Cardiac septum (tissue), 1 donor: ENCODE measurements at regions not wholly inside any gene's neighbourhood (a gene's known extent, or its start where the extent isn't known, plus 50 kb on each side); places are given as distances from the start of the nearest gene placed in this dataset.

Source experiments
- DNase-seq: peaks from one replicate; pipeline ENCODE4 v3.0.0-alpha.2; 2020; ENCODE audit warnings: low spot score
- intact Hi-C: fragments of 100-400 bp; cut with DNase I; formaldehyde crosslinking; loops from one replicate; pipeline ENCODE4 v1.14.0; 2022
- donor health status: DM: no; HTN: no; CAD: no.

DNA sequence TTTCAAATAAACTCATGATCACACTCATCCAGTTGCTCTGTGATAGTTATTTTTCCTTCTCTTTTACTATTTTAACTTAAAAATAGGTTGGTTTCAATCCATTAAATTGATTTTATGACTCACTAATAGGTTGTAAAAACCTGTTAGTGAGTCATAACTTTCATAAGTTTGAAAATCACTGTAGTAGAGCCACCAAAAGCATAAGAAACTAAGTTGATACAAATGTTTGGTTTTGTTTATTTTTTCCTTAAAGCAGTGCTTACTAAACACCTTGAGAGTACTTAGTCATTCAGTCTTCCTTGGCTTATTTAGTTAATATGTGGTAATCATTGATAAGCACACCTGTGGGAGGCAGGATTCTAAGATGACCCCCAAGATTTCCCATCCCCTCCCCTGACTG lies 312.1 kb upstream of the MAN1A1 start:
- DNase-seq = no peak
- intact Hi-C loops = no loop called here

GRCh38 chr6:119661078-119661477 lies 311.5 kb upstream of the MAN1A1 start:
- no peak for DNase-seq
- intact Hi-C loops = no loop called here

DNA sequence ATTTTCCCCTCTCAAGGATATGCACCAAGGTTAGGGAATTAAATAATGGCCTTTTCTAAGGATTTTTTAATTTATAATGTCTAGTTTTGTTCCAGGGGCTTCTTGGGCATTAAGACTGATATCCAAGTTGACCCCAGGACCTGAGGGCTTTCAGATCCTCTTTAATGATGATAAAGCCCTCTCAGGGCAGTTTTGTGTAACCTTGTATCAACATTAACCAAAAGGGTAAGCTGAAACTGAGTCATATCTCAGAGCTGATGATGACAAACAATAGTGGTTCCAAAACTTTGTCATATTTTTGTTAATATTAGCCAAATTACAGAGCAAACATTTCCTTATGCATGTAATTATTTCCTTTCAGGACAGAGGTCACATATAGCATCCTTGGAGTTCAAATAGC lies 309.4 kb upstream of the MAN1A1 start:
- intact Hi-C loops = no loop called here
- DNase-seq = no peak

DNA sequence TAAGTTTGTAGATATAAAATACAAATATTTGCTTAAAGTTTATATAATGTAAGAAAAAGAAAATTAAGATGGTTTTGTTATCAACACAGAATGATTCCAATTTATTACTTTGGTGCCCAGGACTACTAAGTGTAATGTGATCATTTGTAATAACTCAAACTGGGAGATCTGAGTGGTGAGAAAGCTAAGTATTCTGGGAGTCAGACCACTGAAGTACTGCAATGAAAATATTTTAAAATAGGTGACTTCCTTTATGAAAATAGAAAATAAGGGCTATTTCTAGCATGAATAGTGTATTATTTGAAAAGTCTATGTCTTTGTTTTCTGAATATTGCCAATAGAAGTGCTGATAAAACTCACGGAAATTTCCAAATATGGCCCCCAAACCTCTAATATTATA lies 305.6 kb upstream of the MAN1A1 start:
- no peak for DNase-seq
- intact Hi-C loops = no loop called here

GRCh38 chr6:119653329-119653728 lies 303.8 kb upstream of the MAN1A1 start:
- intact Hi-C loops = no loop called here
- DNase-seq = no peak

DNA sequence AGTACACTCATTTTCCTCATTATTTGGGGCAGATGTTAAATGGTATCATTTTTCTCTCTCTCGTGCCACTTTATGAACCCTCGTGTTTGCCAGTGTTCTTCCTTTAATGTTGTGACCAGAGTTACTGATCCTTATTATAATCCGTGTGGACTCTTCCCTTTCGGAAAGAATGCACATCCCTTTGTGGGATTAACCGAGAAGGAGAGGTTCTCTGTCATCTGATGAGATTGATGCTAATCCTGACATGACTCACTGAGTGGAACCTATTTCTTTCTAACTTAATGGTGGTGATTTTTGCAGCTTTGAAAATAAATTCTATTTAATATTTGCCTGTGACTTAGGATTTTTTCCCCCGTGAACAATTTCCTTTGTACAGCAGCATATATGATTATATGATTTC lies 300.0 kb upstream of the MAN1A1 start:
- intact Hi-C loops = no loop called here
- DNase-seq = no peak

DNA sequence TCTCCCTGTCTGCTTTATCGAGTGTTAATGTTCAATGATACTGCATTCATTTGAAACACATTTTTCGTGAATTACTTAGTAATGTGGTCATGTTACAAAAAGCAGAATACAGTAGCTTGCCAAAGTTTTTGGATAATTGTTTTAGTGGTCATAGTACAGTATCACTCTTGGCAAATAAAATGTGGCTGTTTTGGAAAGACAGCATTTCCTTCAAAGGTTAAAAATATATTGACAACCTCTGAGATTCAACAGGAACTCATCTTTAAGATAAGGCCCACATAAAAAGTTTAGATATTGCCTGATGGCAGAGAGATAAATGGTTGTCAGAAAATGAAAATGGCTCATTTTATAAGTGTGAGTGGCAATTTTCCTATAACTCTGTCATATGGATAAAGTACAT lies 297.7 kb upstream of the MAN1A1 start:
- no peak for DNase-seq
- intact Hi-C loops = no loop called here

- no peak for DNase-seq
- intact Hi-C loops = no loop called here
Observed at GRCh38 chr6:119643876-119644275, 294.3 kb upstream of the MAN1A1 start.

DNA sequence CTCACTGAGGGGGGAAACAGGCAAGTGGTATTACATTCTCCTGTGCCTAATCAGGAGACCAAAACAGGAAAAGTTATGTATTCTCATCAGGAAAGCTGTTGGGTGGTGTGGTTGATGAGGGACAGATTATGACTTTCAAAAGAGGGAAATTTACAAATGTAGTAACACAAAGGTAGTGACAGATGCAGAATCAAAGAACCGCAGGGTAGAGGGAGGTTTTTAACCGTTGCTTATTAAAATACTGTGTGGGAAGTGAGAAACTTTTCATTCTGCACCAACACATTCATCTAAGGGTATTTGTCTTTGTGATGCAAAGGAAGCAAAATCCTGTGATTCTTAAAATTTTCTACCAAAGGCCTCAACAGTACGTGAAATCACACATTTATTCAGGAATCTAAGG lies 288.2 kb upstream of the MAN1A1 start:
- DNase-seq = no peak
- intact Hi-C loops = no loop called here

DNA sequence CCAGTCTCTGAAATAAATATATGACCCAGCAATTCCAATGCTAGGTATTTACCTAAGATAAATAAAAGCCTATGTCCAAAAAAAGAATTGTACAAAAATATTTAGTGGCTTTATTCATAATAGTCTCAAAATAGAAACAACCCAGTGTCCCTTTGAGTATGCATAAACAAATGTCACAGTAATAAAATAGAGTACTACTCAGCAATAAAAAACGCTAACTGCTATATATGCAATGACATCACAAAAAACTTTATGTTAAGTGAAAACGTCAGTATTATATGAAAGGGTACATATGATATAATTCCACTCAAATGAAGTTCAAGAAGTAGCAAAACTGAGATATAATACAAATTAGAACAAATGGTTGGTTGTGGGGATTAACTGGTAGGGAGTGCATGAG lies 286.5 kb upstream of the MAN1A1 start:
- intact Hi-C loops = no loop called here
- no peak for DNase-seq

GRCh38 chr6:119633461-119633860 lies 283.9 kb upstream of the MAN1A1 start:
- no peak for DNase-seq
- intact Hi-C loops = no loop called here

DNA sequence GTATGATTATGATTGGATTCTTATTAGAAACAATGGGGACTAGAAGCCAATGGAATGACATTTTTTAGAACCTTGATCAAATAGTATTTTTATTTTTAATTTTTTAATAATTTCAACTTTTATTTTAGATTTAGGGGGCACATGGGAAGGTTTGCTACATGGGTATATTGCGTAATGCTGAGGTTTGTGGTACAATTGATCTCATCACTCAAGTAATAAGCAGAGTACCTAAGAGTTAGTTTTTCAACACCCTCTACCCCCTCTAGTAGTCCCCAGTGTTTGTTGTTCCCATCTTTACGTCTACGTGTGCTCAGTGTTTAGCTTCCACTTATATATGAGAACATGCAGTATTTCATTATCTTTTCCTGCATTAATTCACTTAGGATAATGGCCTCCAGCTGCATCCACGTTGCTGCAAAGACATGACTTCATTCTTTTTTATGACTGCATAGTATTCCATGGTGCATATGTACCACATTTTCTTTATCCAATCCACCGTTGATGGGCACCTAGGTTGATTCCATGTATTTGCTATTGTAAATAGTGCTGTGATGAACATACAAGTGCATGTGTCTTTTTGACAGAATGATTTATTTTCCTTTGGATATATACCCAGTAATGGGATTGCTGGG lies 281.1 kb upstream of the MAN1A1 start:
- intact Hi-C loops = no loop called here
- DNase-seq = no peak

GRCh38 chr6:119628691-119629594 lies 279.4 kb upstream of the MAN1A1 start:
- no peak for DNase-seq
- intact Hi-C loops = no loop called here

DNA sequence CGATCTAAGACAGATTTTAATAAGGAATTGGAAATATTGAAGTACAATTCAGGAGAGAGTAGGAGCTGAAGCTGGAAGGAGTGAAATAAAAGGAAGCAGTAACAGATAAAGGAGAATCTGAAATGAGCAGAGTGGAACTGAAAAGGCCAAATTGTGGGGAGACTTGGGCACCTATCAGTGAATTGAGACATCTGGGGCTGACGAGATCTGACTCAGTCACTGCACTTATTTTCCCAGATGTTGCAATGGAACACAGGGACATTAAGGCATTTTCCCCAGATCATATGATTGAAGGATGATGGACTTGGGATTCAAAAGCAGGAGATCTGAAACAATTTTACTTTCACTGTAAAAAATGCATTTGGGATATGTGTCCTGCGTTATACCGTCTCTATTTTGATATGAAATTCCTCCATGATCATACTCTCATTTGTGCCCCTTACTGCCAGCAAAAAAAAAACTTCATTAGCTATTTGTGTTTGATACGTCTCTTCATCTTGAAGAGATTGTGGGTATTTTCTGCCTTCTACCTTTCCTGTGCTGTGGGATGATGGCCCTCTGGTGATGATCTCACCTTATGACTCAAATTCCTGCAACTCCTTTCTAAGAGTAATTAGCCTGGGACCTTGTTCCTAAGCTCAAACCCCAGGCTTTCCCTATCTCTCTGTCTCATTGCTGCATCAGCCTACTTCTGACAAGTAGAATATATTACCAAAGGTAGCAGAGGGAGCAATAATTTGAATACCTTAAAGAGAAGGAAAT lies 278.5 kb upstream of the MAN1A1 start:
- intact Hi-C loops = no loop called here
- no peak for DNase-seq

DNA sequence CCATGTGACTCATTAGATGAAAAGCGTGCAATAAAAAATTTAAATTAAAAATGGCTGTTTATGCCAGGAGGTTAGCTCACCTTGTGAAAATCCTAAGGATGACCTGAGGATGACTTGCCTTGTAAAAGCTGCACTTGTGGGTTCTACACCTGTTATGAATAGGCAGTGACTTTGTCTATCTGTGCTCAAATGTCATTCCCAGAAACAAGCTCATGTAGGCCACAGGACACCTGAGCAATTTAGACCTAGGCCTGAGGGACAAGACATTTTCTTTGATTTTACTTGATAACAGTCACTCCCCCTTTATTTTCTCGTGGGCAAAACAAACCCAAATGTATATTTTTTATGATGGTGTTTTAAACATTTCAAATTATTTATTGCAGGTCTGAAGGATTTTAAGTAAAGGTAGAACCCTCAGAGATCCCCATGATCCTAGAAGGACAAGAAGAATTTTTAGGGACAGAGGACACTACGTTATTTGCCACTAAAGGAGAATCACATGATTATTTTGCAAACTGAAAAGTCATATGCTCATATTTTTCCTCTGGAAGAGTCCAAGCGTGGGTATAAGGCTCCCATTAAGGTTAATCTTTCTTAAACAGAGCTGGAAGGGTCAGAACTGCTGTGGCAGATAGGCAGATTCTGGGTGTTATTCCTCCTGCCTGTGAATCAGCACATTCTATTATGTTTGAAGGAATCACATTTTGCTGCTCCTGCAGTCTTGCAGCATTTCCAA lies 277.5 kb upstream of the MAN1A1 start:
- intact Hi-C loops = no loop called here
- DNase-seq = no peak

GRCh38 chr6:119620846-119621555 lies 271.4 kb upstream of the MAN1A1 start:
- intact Hi-C loops = no loop called here

GRCh38 chr6:119614138-119614537 lies 264.6 kb upstream of the MAN1A1 start:
- intact Hi-C loops = no loop called here
- no peak for DNase-seq

More at GRCh38 chr6:119620846-119621555, 271.4 kb upstream of the MAN1A1 start:
- DNase-seq = no peak

DNA sequence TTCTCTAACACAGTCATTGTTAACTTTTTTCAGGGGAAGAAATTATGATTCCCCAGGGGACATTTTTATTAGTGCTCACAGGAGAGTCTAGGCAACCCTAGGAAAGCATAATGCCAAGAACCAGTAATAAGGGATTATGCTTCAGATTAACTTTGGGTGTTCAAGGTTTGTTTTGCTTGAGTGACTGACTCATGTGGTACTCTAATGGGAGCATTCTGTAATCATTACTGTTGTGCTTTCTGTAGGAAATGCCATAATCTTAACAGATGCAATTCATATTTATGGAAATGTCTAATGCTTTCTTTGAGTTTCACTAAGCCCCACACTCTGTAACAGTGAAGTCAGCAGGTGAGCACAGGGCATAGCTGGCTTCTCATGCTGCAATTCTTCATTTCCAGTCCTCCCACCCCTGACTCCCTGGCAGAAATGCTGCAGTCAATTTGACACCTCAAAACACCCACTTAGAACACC lies 263.4 kb upstream of the MAN1A1 start:
- intact Hi-C loops = no loop called here
- DNase-seq = no peak
